GM13977 (cell line): ENCODE measurements at regions not wholly inside any gene's neighbourhood (a gene's known extent, or its start where the extent isn't known, plus 50 kb on each side); places are given as distances from the start of the nearest gene placed in this dataset.

ENCODE experiments used
- DNase-seq: peaks from one replicate; pipeline ENCODE4 v3.0.0; 2012; ENCODE audit warnings: low spot score
- in situ Hi-C: fragments of 300-500 bp; cut with MboI; formaldehyde crosslinking; loops from one replicate; pipeline ENCODE4 v1.12.0; 2022; ENCODE audit warnings: low sequenced_read_pairs, low pct_unique_long_range_greater_than_20kb, mixed read lengths, inconsistent platforms; ENCODE audit not compliant: unreplicated experiment
- TF ChIP-seq, protein P1 (sequence below): IDR thresholded peaks from 2 replicates; pipeline ENCODE4 v1.5.1; 2012; ENCODE audit warnings: mild to moderate bottlenecking, control low read depth; ENCODE audit not compliant: insufficient read depth; ENCODE audit errors: extremely low read depth, missing control alignments

GRCh38 chr2:185441486-185442005, 297.1 kb upstream of the FSIP2 start:
- no peak for DNase-seq
- TF ChIP-seq, protein P1, sequence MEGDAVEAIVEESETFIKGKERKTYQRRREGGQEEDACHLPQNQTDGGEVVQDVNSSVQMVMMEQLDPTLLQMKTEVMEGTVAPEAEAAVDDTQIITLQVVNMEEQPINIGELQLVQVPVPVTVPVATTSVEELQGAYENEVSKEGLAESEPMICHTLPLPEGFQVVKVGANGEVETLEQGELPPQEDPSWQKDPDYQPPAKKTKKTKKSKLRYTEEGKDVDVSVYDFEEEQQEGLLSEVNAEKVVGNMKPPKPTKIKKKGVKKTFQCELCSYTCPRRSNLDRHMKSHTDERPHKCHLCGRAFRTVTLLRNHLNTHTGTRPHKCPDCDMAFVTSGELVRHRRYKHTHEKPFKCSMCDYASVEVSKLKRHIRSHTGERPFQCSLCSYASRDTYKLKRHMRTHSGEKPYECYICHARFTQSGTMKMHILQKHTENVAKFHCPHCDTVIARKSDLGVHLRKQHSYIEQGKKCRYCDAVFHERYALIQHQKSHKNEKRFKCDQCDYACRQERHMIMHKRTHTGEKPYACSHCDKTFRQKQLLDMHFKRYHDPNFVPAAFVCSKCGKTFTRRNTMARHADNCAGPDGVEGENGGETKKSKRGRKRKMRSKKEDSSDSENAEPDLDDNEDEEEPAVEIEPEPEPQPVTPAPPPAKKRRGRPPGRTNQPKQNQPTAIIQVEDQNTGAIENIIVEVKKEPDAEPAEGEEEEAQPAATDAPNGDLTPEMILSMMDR = no peak

GRCh38 chr2:185456517-185456916, 282.1 kb upstream of the FSIP2 start:
- DNase-seq = no peak
- in situ Hi-C loops = no loop called here
- TF ChIP-seq, protein P1 = no peak

More at GRCh38 chr2:185441486-185442005, 297.1 kb upstream of the FSIP2 start:
- in situ Hi-C loops = no loop called here

GRCh38 chr2:185463481-185463880, 275.1 kb upstream of the FSIP2 start:
- no peak for DNase-seq
- TF ChIP-seq, protein P1 = no peak
- in situ Hi-C loops = no loop called here

DNA sequence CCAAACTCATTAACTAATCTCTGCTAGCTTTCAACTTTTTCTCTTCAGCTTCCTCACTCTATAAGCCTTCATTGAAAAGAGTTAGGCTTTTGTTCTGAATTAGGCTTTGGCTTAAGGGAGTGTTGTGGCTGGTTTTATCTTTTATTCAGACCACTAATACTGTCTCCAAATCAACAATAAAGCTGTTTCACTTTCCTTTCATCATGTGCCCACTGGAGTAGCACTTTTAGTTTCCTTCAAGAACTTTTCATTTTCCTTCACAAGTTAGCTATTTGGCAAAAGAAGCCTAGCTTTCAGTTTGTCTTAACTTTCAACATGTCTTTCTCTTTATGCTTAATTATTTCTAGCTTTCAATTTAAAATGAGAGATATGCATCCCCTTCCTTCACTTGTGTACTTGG, 271.7 kb upstream of the FSIP2 start:
- in situ Hi-C loops = no loop called here
- DNase-seq = no peak
- TF ChIP-seq, protein P1 = no peak

GRCh38 chr2:185471441-185471840, 267.2 kb upstream of the FSIP2 start:
- TF ChIP-seq, protein P1 = no peak
- no peak for DNase-seq
- in situ Hi-C loops = no loop called here

DNA sequence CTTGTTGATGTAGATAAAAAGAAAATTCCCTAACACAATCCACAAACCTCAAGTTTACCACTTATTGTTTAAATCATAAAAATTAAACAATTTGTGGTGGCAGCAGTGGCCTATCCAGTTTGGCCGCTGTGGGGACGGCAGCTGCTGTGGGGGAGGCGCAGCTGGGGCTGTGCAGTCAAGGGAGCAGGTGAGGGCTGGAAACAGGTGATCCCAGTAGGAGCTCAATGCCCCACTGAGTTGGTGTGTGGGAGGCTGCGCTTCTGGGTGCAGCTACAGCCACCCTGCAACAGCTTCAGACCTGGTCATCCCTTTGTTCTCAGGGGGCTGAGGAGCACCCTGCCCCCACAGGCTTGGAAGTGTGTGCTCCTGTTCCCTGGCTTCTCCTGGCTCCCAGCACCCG, 266.0 kb upstream of the FSIP2 start:
- no peak for DNase-seq
- TF ChIP-seq, protein P1 = no peak
- in situ Hi-C loops = no loop called here

- TF ChIP-seq, protein P1 = no peak
- in situ Hi-C loops = no loop called here
- DNase-seq = no peak
Measured at GRCh38 chr2:185473838-185474237, 264.8 kb upstream of the FSIP2 start.
